ENCODE measurements at regions not wholly inside any gene's neighbourhood (a gene's known extent, or its start where the extent isn't known, plus 50 kb on each side); places are given as distances from the start of the nearest gene placed in this dataset.

- TF ChIP-seq CTCF (tag by site-specific recombination; IDR thresholded peaks at IDR 0.05), result no peak
- no peak for TF ChIP-seq ZNF18 (tag by site-specific recombination; IDR thresholded peaks at IDR 0.05)
- no peak for TF ChIP-seq ATF2 (tag by site-specific recombination; IDR thresholded peaks at IDR 0.05; ENCODE audit: low read depth)
- TF ChIP-seq PRDM2 (tag by site-specific recombination; IDR thresholded peaks at IDR 0.05; ENCODE audit: borderline replicate concordance), result no peak
- TF ChIP-seq ZNF362 (tag by site-specific recombination; IDR thresholded peaks at IDR 0.05), result no peak
- TF ChIP-seq ZNF792 (tag by site-specific recombination; IDR thresholded peaks at IDR 0.05), result no peak
- no peak for TF ChIP-seq PRDM1 (tag by site-specific recombination; IDR thresholded peaks at IDR 0.05)
- no peak for TF ChIP-seq ZNF449 (tag by site-specific recombination; IDR thresholded peaks at IDR 0.05)
- TF ChIP-seq SETDB1 (IDR thresholded peaks at IDR 0.05; ENCODE audit: insufficient read length, low read length), result no peak
These were observed 121.8 kb upstream of the OBI1 start for GRCh38 chr13:78780708-78781107.
